Parathyroid adenoma (tissue), 2 donors: ENCODE measurements at regions not wholly inside any gene's neighbourhood (a gene's known extent, or its start where the extent isn't known, plus 50 kb on each side); places are given as distances from the start of the nearest gene placed in this dataset.

Experiments used
- H2AFZ ChIP-seq: fragments of 300-600 bp; sonication (generic); one replicate; pipeline ENCODE4 v1.7.0; 2017; ENCODE audit warnings: antibody characterized with exemption, mild to moderate bottlenecking
- H3K27ac ChIP-seq: fragments of 300-600 bp; sonication (generic); one replicate; pipeline ENCODE4 v1.7.0; 2017
- H3K27me3 ChIP-seq: fragments of 300-600 bp; sonication (generic); one replicate; pipeline ENCODE4 v1.7.0; 2017; ENCODE audit warnings: low read length; ENCODE audit not compliant: control insufficient read depth, insufficient read depth
- H3K36me3 ChIP-seq: fragments of 300-600 bp; sonication (generic); one replicate; pipeline ENCODE4 v1.7.0; 2017; ENCODE audit warnings: low read length; ENCODE audit not compliant: control insufficient read depth, insufficient read depth
- H3K4me1 ChIP-seq: fragments of 300-600 bp; sonication (generic); one replicate; pipeline ENCODE4 v1.7.0; 2017; ENCODE audit warnings: control low read depth
- H3K4me2 ChIP-seq: fragments of 300-600 bp; sonication (generic); one replicate; pipeline ENCODE4 v1.7.0; 2017; ENCODE audit warnings: low read length
- H3K4me3 ChIP-seq: fragments of 300-600 bp; sonication (generic); one replicate; pipeline ENCODE4 v1.7.0; 2017; ENCODE audit warnings: low read depth, low read length
- H3K79me2 ChIP-seq: fragments of 300-600 bp; sonication (generic); one replicate; pipeline ENCODE4 v1.7.0; 2017; ENCODE audit warnings: control low read depth
- H3K9ac ChIP-seq: fragments of 300-600 bp; sonication (generic); one replicate; pipeline ENCODE4 v1.7.0; 2017; ENCODE audit warnings: mild to moderate bottlenecking
- H3K9me3 ChIP-seq: fragments of 300-600 bp; sonication (generic); one replicate; pipeline ENCODE4 v1.7.0; 2017; ENCODE audit warnings: low read length; ENCODE audit not compliant: control insufficient read depth
- CTCF ChIP-seq: fragments of 300-600 bp; sonication (generic); IDR thresholded peaks from one replicate; pipeline ENCODE4 v1.7.0; 2017; ENCODE audit warnings: antibody characterized with exemption, mild to moderate bottlenecking
- donor health status: primary hyperparathyroidism.

DNA sequence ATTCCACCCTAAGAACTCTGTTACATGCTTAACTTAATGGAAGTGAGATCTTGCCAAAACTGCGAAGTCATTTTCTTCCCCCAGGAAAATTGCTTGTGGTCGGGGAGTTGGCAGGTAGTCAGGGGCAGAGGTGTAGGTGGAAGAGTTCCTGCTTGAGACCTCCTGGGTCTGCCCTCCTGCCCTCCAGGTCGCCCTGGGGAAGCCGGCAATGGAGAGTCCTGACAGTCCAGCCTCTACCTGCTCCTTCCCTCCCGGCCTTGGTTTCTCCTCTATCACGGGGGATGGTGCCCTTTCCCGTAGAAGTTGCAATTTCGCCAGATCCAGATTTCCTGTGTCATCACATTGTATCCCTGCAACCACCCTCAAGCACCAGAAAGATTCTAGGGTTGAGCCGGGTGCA lies 463.8 kb downstream of the MATN1 start:
- H3K4me1 ChIP-seq: no peaks in the 10 kb centered on the region
- no peaks in the 10 kb centered on the region for H3K9me3 ChIP-seq
- no peak overlapping the region for H3K9ac ChIP-seq
- H3K27me3 ChIP-seq: no peaks in the 10 kb centered on the region
- no peak overlapping the region for H3K4me2 ChIP-seq
- no peaks in the 10 kb centered on the region for H3K36me3 ChIP-seq
- H3K79me2 ChIP-seq: no peaks in the 10 kb centered on the region
- no peak overlapping the region for H3K27ac ChIP-seq
- H2AFZ ChIP-seq: no peak overlapping the region
- no peak overlapping the region for H3K4me3 ChIP-seq
- no peak for TF ChIP-seq CTCF

DNA sequence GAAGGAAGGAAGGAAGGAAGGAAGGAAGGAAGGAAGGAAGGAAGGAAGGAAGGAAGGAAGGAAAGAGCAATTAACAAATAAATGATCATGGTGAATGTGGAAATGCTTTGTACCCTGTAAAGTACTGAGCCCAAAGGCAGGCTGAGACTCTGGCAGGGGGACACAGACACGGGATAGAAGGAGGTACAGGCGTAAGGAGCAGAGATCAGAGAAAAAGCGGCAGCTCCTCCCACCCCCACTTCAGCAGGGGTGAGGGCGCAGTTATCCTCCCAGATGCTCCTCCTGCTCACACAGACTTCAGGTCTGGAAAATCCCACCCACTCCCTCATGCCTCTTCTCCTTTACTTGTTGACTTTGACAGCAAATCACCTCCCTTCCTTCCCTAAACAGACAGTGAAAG lies 464.5 kb downstream of the MATN1 start:
- no peak overlapping the region for H3K4me3 ChIP-seq
- no peaks in the 10 kb centered on the region for H3K36me3 ChIP-seq
- H3K4me1 ChIP-seq: no peaks in the 10 kb centered on the region
- H2AFZ ChIP-seq: no peak overlapping the region
- H3K4me2 ChIP-seq: no peak overlapping the region
- H3K79me2 ChIP-seq: no peaks in the 10 kb centered on the region
- no peak for TF ChIP-seq CTCF
- H3K27me3 ChIP-seq: no peaks in the 10 kb centered on the region
- H3K9ac ChIP-seq: no peak overlapping the region
- no peak overlapping the region for H3K27ac ChIP-seq
- no peaks in the 10 kb centered on the region for H3K9me3 ChIP-seq

- Histone ChIP-seq H3K9me3 (no peaks in the 10 kb centered on the region), H2AFZ (no peak overlapping the region), H3K36me3 (no peaks in the 10 kb centered on the region), H3K4me2 (no peak overlapping the region), H3K9ac (no peak overlapping the region), H3K4me3 (no peak overlapping the region), H3K27me3 (no peaks in the 10 kb centered on the region), H3K4me1 (no peaks in the 10 kb centered on the region), H3K27ac (no peak overlapping the region), H3K79me2 (no peaks in the 10 kb centered on the region)
- no peak for TF ChIP-seq CTCF
Observed at GRCh38 chr1:30258471-30258870, 464.9 kb downstream of the MATN1 start.

- H3K4me1 ChIP-seq: no peaks in the 10 kb centered on the region
- TF ChIP-seq CTCF: no peak
- H3K9me3 ChIP-seq: no peaks in the 10 kb centered on the region
- no peak overlapping the region for H3K4me2 ChIP-seq
- no peaks in the 10 kb centered on the region for H3K36me3 ChIP-seq
- no peaks in the 10 kb centered on the region for H3K27me3 ChIP-seq
- no peak overlapping the region for H2AFZ ChIP-seq
- no peak overlapping the region for H3K4me3 ChIP-seq
- no peaks in the 10 kb centered on the region for H3K79me2 ChIP-seq
- H3K27ac ChIP-seq: no peak overlapping the region
- H3K9ac ChIP-seq: no peak overlapping the region
Observed at GRCh38 chr1:30257742-30258380, 465.5 kb downstream of the MATN1 start.

DNA sequence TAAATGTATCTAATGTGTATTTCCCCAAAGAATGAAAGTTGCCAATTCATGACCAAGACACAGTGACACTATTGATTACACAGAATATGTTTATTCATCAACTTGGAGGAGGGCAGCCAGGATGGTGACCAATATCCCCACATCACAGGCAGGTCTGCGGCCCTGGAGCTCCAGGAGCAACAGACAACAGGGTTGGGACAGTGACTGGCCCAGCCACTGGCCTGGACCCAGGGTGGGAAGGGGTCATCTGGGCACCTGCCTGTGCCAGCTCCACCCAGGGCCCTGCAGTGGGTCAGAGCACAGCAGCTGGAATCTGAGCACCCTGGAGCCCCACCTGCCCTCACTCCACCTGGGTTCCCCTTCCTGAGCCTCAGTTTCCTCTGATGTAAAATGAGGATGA lies 466.1 kb downstream of the MATN1 start:
- Histone ChIP-seq H3K9ac (no peak overlapping the region), H3K27me3 (no peaks in the 10 kb centered on the region)
- TF ChIP-seq CTCF: no peak

More for the DNA sequence above, 466.1 kb downstream of the MATN1 start:
- Histone ChIP-seq H3K4me1 (no peaks in the 10 kb centered on the region), H3K9me3 (no peaks in the 10 kb centered on the region), H3K36me3 (no peaks in the 10 kb centered on the region), H3K4me3 (no peak overlapping the region), H2AFZ (no peak overlapping the region), H3K27ac (no peak overlapping the region), H3K79me2 (no peaks in the 10 kb centered on the region), H3K4me2 (no peak overlapping the region)
